ENCODE measurements at regions not wholly inside any gene's neighbourhood (a gene's known extent, or its start where the extent isn't known, plus 50 kb on each side); places are given as distances from the start of the nearest gene placed in this dataset.

DNA sequence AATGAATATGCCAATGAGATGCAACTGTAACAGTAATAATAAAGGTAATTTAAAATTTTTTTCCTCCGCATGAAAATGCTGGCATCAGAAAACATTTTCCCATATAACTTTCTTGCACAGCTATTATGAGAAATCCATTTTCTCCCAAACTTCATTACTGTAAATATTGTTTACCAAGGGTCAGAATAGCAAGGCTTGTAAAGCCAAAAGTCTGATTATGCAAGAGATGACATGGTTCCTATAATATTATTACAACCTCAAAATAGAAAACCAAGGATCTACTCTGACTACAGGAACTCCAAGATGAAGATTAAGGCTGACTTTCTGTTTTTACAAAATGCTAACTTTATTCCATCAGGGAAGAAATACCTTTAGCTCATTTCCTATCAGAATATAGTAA lies 162.7 kb upstream of the CDK1 start:
- no peak overlapping the region for H3K4me3 ChIP-seq (ENCODE audit: low read depth, low read length)
- no peak for DNase-seq (ENCODE audit: low read depth)
- TF ChIP-seq POLR2A (IDR thresholded peaks at IDR 0.05; ENCODE audit: extremely low read depth, insufficient read length) (no peak), CTCF (IDR thresholded peaks at IDR 0.05; ENCODE audit: low read depth, low read length) (no peak), MYC (IDR thresholded peaks at IDR 0.05; ENCODE audit: low read depth, low read length) (no peak), MAX (IDR thresholded peaks at IDR 0.05; ENCODE audit: low read depth, low read length) (no peak)

- DNase-seq (ENCODE audit: low read depth), result no peak
- no peak overlapping the region for H3K4me3 ChIP-seq (ENCODE audit: low read depth, low read length)
- no peak for TF ChIP-seq CTCF (IDR thresholded peaks at IDR 0.05; ENCODE audit: low read depth, low read length)
- TF ChIP-seq MYC (IDR thresholded peaks at IDR 0.05; ENCODE audit: low read depth, low read length), result no peak
- no peak for TF ChIP-seq POLR2A (IDR thresholded peaks at IDR 0.05; ENCODE audit: extremely low read depth, insufficient read length)
- no peak for TF ChIP-seq MAX (IDR thresholded peaks at IDR 0.05; ENCODE audit: low read depth, low read length)
Measured at GRCh38 chr10:60614363-60614762, 163.9 kb upstream of the CDK1 start.

DNA sequence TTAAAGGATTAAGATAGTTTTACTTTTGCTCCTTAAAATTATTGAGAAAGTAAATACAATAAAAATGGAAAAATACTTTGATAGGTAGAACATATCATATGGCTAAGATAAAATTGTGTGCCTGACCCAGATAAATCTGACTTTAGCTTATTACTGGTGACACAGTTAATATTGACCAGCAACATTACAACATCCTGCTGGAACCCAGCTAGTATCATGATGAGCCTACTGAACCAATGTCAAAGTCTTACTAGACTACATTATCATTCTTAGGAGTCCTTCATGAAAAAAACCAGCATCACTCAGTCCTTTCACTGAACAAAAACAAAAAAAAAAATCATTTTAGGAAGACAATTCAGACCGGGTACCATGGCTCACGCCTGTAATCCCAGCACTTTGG lies 164.8 kb upstream of the CDK1 start:
- no peak for TF ChIP-seq POLR2A (IDR thresholded peaks at IDR 0.05; ENCODE audit: extremely low read depth, insufficient read length)
- TF ChIP-seq CTCF (IDR thresholded peaks at IDR 0.05; ENCODE audit: low read depth, low read length), result no peak
- no peak for TF ChIP-seq MYC (IDR thresholded peaks at IDR 0.05; ENCODE audit: low read depth, low read length)
- TF ChIP-seq MAX (IDR thresholded peaks at IDR 0.05; ENCODE audit: low read depth, low read length), result no peak

DNA sequence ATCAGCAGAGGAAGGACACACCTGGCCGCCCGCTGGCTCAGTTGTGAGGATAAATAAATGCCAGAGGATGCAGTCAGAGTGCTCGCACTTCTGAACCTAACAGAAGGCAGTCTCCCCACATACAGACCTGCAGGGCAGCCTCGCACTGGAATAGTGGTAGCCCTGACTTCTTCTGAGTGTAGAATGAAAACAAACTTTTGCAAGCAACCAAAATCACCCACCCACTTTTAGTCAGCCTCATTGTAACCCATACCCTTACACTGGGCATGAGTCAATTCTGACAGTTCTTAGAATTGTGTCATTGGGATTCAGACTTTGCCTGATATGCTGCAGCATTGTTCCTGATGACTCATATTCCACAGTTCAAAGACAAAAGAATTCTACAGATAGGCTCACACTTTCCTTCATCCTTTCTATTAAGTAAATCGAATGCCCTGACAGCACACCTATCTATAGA lies 167.0 kb upstream of the CDK1 start:
- TF ChIP-seq POLR2A (IDR thresholded peaks at IDR 0.05; ENCODE audit: extremely low read depth, insufficient read length) (no peak), CTCF (IDR thresholded peaks at IDR 0.05; ENCODE audit: low read depth, low read length) (no peak), MAX (IDR thresholded peaks at IDR 0.05; ENCODE audit: low read depth, low read length) (no peak), MYC (IDR thresholded peaks at IDR 0.05; ENCODE audit: low read depth, low read length) (no peak)
- no peak for DNase-seq (ENCODE audit: low read depth)
- H3K4me3 ChIP-seq (ENCODE audit: low read depth, low read length), result no peak overlapping the region

More for the DNA sequence above, 164.8 kb upstream of the CDK1 start:
- no peak overlapping the region for H3K4me3 ChIP-seq (ENCODE audit: low read depth, low read length)
- DNase-seq (ENCODE audit: low read depth), result no peak

DNA sequence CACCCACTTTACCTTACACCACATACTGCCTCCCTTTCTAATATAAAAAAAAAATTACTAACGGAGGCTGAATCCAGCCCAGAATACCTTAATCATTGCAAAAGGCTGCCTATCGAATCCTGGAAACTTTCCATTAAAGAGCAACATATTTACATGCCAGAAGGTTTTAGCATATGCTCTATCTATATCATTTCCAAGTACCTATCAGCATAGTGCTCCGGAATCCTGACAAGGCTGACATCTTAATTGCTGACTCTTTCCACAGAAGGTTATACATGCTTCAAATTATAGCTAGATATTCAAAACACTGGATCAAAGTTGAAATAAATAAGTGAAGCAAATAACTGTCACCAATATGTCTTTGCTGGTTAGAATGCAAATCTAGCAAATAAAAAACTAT lies 170.9 kb upstream of the CDK1 start:
- no peak for DNase-seq (ENCODE audit: low read depth)
- H3K4me3 ChIP-seq (ENCODE audit: low read depth, low read length), result no peak overlapping the region
- TF ChIP-seq MAX (IDR thresholded peaks at IDR 0.05; ENCODE audit: low read depth, low read length), result no peak
- TF ChIP-seq MYC (IDR thresholded peaks at IDR 0.05; ENCODE audit: low read depth, low read length), result no peak
- TF ChIP-seq CTCF (IDR thresholded peaks at IDR 0.05; ENCODE audit: low read depth, low read length), result no peak
- TF ChIP-seq POLR2A (IDR thresholded peaks at IDR 0.05; ENCODE audit: extremely low read depth, insufficient read length), result no peak

Measured in NB4 (cell line).